ENCODE measurements at regions not wholly inside any gene's neighbourhood (a gene's known extent, or its start where the extent isn't known, plus 50 kb on each side); places are given as distances from the start of the nearest gene placed in this dataset.

GRCh38 chr18:40036861-40037260, 1918.2 kb upstream of the PIK3C3 start:
- DNase-seq (ENCODE audit: low read depth), result no peak
- no peak for TF ChIP-seq CTCF (conservative IDR thresholded peaks at IDR 0.05; ENCODE audit: control insufficient read depth, insufficient read depth, low read depth, low read length)
- H3K4me3 ChIP-seq (ENCODE audit: control insufficient read depth, low read depth, low read length), result no peak overlapping the region

- H3K4me3 ChIP-seq (ENCODE audit: control insufficient read depth, low read depth, low read length), result no peak overlapping the region
- DNase-seq (ENCODE audit: low read depth), result no peak
- TF ChIP-seq CTCF (conservative IDR thresholded peaks at IDR 0.05; ENCODE audit: control insufficient read depth, insufficient read depth, low read depth, low read length), result no peak
Measured at GRCh38 chr18:40035966-40036365, 1919.1 kb upstream of the PIK3C3 start.

DNA sequence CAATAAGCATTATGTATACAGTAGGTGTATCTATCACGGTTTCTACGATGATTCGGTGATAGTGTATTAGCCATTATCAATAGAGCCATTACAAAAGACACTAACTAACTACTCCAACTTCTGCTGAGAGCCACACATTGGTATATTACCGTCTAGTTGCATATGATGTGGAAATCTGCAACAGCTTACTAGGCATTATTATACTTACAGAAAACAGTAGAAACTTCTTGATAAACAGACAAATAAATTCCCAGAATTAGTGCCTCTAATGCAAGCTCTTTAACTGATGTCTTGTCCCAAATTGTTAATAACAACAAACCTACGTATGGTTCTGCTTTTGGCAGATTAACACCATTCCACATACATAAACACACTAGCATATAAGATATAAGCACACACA, 1923.0 kb upstream of the PIK3C3 start:
- H3K4me3 ChIP-seq (ENCODE audit: control insufficient read depth, low read depth, low read length), result no peak overlapping the region
- no peak for TF ChIP-seq CTCF (conservative IDR thresholded peaks at IDR 0.05; ENCODE audit: control insufficient read depth, insufficient read depth, low read depth, low read length)
- no peak for DNase-seq (ENCODE audit: low read depth)

- DNase-seq (ENCODE audit: low read depth), result no peak
- no peak for TF ChIP-seq CTCF (conservative IDR thresholded peaks at IDR 0.05; ENCODE audit: control insufficient read depth, insufficient read depth, low read depth, low read length)
- H3K4me3 ChIP-seq (ENCODE audit: control insufficient read depth, low read depth, low read length), result no peak overlapping the region
Measured at GRCh38 chr18:40031435-40031834, 1923.6 kb upstream of the PIK3C3 start.

GRCh38 chr18:40019797-40020392, 1935.1 kb upstream of the PIK3C3 start:
- DNase-seq (ENCODE audit: low read depth), result peak; percentile 8
- no peak overlapping the region for H3K4me3 ChIP-seq (ENCODE audit: control insufficient read depth, low read depth, low read length)
- TF ChIP-seq CTCF (conservative IDR thresholded peaks at IDR 0.05; ENCODE audit: control insufficient read depth, insufficient read depth, low read depth, low read length), result peak; percentile 9

DNA sequence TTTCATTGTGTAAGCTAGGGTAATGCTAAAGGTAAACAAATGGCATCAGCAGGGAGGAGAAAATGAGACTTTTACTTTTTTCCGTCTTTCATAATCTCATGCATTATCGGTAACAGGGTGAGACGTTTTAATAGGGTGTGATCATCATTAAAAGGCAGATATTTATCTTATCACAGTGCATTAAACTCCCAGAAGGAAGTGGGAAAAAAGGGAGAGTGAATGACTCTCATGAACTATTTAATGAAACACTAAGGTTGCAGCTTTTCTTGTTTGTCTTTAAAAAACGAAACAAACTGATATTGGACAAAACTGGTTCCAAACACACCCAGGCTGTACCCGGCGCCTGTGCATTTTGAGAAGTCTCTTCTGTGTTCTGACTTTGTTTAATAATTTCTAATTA, 1936.8 kb upstream of the PIK3C3 start:
- no peak for DNase-seq (ENCODE audit: low read depth)
- no peak for TF ChIP-seq CTCF (conservative IDR thresholded peaks at IDR 0.05; ENCODE audit: control insufficient read depth, insufficient read depth, low read depth, low read length)
- H3K4me3 ChIP-seq (ENCODE audit: control insufficient read depth, low read depth, low read length), result no peak overlapping the region

- no peak for DNase-seq (ENCODE audit: low read depth)
- no peak for TF ChIP-seq CTCF (conservative IDR thresholded peaks at IDR 0.05; ENCODE audit: control insufficient read depth, insufficient read depth, low read depth, low read length)
- no peak overlapping the region for H3K4me3 ChIP-seq (ENCODE audit: control insufficient read depth, low read depth, low read length)
Measured at GRCh38 chr18:40017021-40017420, 1938.0 kb upstream of the PIK3C3 start.

All from fibroblast of mammary gland (primary cell).